ENCODE measurements at regions not wholly inside any gene's neighbourhood (a gene's known extent, or its start where the extent isn't known, plus 50 kb on each side); places are given as distances from the start of the nearest gene placed in this dataset.

GRCh38 chr2:37471104-37471503, 126.7 kb downstream of the QPCT start:
- DNase-seq (ENCODE audit: low spot score) (no peak), ATAC-seq (no peak)
- no peak for TF ChIP-seq JAZF1 (CRISPR knock-in tag; IDR thresholded peaks at IDR 0.05)
- TF ChIP-seq AFF4 (CRISPR knock-in tag; IDR thresholded peaks at IDR 0.05; ENCODE audit: borderline replicate concordance) = no peak
- TF ChIP-seq SMAD3 (CRISPR knock-in tag; IDR thresholded peaks at IDR 0.05; ENCODE audit: borderline replicate concordance) = no peak
- TF ChIP-seq FOXP1 (CRISPR knock-in tag; IDR thresholded peaks at IDR 0.05; ENCODE audit: borderline replicate concordance) = no peak
- TF ChIP-seq ATF3 (CRISPR knock-in tag; conservative IDR thresholded peaks at IDR 0.05) = no peak
- TF ChIP-seq ETV6 (CRISPR knock-in tag; IDR thresholded peaks at IDR 0.05) = no peak
- no peaks in the 10 kb centered on the region for H3K36me3 Mint-ChIP-seq
- H3K4me3 Mint-ChIP-seq = no peak overlapping the region
- H3K27me3 Mint-ChIP-seq (ENCODE audit: low read depth) = no peaks in the 10 kb centered on the region
- no peak overlapping the region for H3K27ac Mint-ChIP-seq
- ChIA-PET CTCF (no interaction called here), POLR2A (no interaction called here)
- H3K9me3 Mint-ChIP-seq = no peaks in the 10 kb centered on the region
- H3K4me1 Mint-ChIP-seq = peaks cover 4% of the 10 kb centered on the region

GRCh38 chr2:37471994-37472393, 127.6 kb downstream of the QPCT start:
- Mint-ChIP-seq H3K9me3 (no peaks in the 10 kb centered on the region), H3K4me3 (no peak overlapping the region), H3K36me3 (no peaks in the 10 kb centered on the region), H3K27ac (no peak overlapping the region), H3K27me3 (ENCODE audit: low read depth) (no peaks in the 10 kb centered on the region), H3K4me1 (peaks cover 7% of the 10 kb centered on the region)
- ChIA-PET CTCF (no interaction called here), POLR2A (no interaction called here)
- no peak for ATAC-seq
- no peak for DNase-seq (ENCODE audit: low spot score)
- TF ChIP-seq ZNF317 (CRISPR knock-in tag; IDR thresholded peaks at IDR 0.05; ENCODE audit: borderline replicate concordance, low read depth) (no peak), E2F5 (CRISPR knock-in tag; IDR thresholded peaks at IDR 0.05) (no peak), PRDM15 (CRISPR knock-in tag; IDR thresholded peaks at IDR 0.05) (no peak), RORB (CRISPR knock-in tag; IDR thresholded peaks at IDR 0.05) (no peak), MAX (CRISPR knock-in tag; IDR thresholded peaks at IDR 0.05) (no peak), ZNF425 (CRISPR knock-in tag; conservative IDR thresholded peaks at IDR 0.05) (no peak), PREB (CRISPR knock-in tag; IDR thresholded peaks at IDR 0.05; ENCODE audit: borderline replicate concordance) (no peak), ATF1 (CRISPR knock-in tag; IDR thresholded peaks at IDR 0.05) (no peak), TCF7 (CRISPR knock-in tag; IDR thresholded peaks at IDR 0.05; ENCODE audit: low read depth) (no peak), MYBL2 (CRISPR knock-in tag; IDR thresholded peaks at IDR 0.05) (no peak), FOXJ3 (CRISPR knock-in tag; IDR thresholded peaks at IDR 0.05; ENCODE audit: borderline replicate concordance) (no peak), E2F1 (CRISPR knock-in tag; IDR thresholded peaks at IDR 0.05) (no peak), MXD4 (CRISPR knock-in tag; IDR thresholded peaks at IDR 0.05; ENCODE audit: borderline replicate concordance) (no peak), NR2C2 (CRISPR knock-in tag; IDR thresholded peaks at IDR 0.05) (no peak), KAT7 (CRISPR knock-in tag; IDR thresholded peaks at IDR 0.05; ENCODE audit: borderline replicate concordance) (no peak), FOXP1 (CRISPR knock-in tag; IDR thresholded peaks at IDR 0.05; ENCODE audit: borderline replicate concordance) (no peak), GRHL2 (CRISPR knock-in tag; IDR thresholded peaks at IDR 0.05; ENCODE audit: insufficient replicate concordance, severe bottlenecking) (no peak)

Measured in WTC11 (cell line).